ENCODE measurements at regions not wholly inside any gene's neighbourhood (a gene's known extent, or its start where the extent isn't known, plus 50 kb on each side); places are given as distances from the start of the nearest gene placed in this dataset.

- Mint-ChIP-seq H3K4me3 (peak overlapping the region; percentile 59), H3K27me3 (peaks cover 27% of the 10 kb centered on the region), H3K36me3 (no peaks in the 10 kb centered on the region), H3K9me3 (no peaks in the 10 kb centered on the region), H3K27ac (no peak overlapping the region), H3K4me1 (ENCODE audit: unreplicated experiment) (peaks cover 19% of the 10 kb centered on the region)
- DNase-seq (ENCODE audit: extremely low spot score, unreplicated experiment): no peak
- TF ChIP-seq CTCF (conservative IDR thresholded peaks at IDR 0.05): no peak
Measured at GRCh38 chr11:115958089-115959000, 454.1 kb upstream of the CADM1 start.

- peaks cover 16% of the 10 kb centered on the region for H3K27me3 Mint-ChIP-seq
Measured at GRCh38 chr11:115955803-115956202, 451.6 kb upstream of the CADM1 start.

GRCh38 chr11:115950660-115951059, 446.4 kb upstream of the CADM1 start:
- H3K9me3 Mint-ChIP-seq: peaks cover 13% of the 10 kb centered on the region
- no peaks in the 10 kb centered on the region for H3K4me1 Mint-ChIP-seq (ENCODE audit: unreplicated experiment)
- TF ChIP-seq CTCF (conservative IDR thresholded peaks at IDR 0.05): no peak
- DNase-seq (ENCODE audit: extremely low spot score, unreplicated experiment): no peak
- peaks cover 12% of the 10 kb centered on the region for H3K27me3 Mint-ChIP-seq
- no peak overlapping the region for H3K27ac Mint-ChIP-seq
- no peak overlapping the region for H3K4me3 Mint-ChIP-seq
- H3K36me3 Mint-ChIP-seq: no peaks in the 10 kb centered on the region

More at GRCh38 chr11:115955803-115956202, 451.6 kb upstream of the CADM1 start:
- H3K4me3 Mint-ChIP-seq: no peak overlapping the region
- no peak overlapping the region for H3K27ac Mint-ChIP-seq
- no peaks in the 10 kb centered on the region for H3K36me3 Mint-ChIP-seq
- H3K4me1 Mint-ChIP-seq (ENCODE audit: unreplicated experiment): peaks cover 8% of the 10 kb centered on the region
- H3K9me3 Mint-ChIP-seq: peaks cover 6% of the 10 kb centered on the region
- TF ChIP-seq CTCF (conservative IDR thresholded peaks at IDR 0.05): no peak
- DNase-seq (ENCODE audit: extremely low spot score, unreplicated experiment): no peak

GRCh38 chr11:115944596-115944995, 440.4 kb upstream of the CADM1 start:
- Mint-ChIP-seq H3K27me3 (peaks cover 13% of the 10 kb centered on the region), H3K4me1 (ENCODE audit: unreplicated experiment) (no peaks in the 10 kb centered on the region), H3K4me3 (no peak overlapping the region), H3K36me3 (no peaks in the 10 kb centered on the region), H3K27ac (no peak overlapping the region), H3K9me3 (peaks cover 7% of the 10 kb centered on the region)
- DNase-seq (ENCODE audit: extremely low spot score, unreplicated experiment): no peak
- no peak for TF ChIP-seq CTCF (conservative IDR thresholded peaks at IDR 0.05)

- TF ChIP-seq CTCF (conservative IDR thresholded peaks at IDR 0.05): no peak
- Mint-ChIP-seq H3K27me3 (peaks cover 34% of the 10 kb centered on the region), H3K4me1 (ENCODE audit: unreplicated experiment) (peaks cover 4% of the 10 kb centered on the region), H3K4me3 (no peak overlapping the region), H3K36me3 (no peaks in the 10 kb centered on the region), H3K9me3 (peaks cover 7% of the 10 kb centered on the region), H3K27ac (peak overlapping the region; percentile 15)
- no peak for DNase-seq (ENCODE audit: extremely low spot score, unreplicated experiment)
Measured at GRCh38 chr11:115942011-115942410, 437.8 kb upstream of the CADM1 start.

Data from type B pancreatic cell (in vitro differentiated cells).